ENCODE measurements at regions not wholly inside any gene's neighbourhood (a gene's known extent, or its start where the extent isn't known, plus 50 kb on each side); places are given as distances from the start of the nearest gene placed in this dataset.

GRCh38 chr3:61438253-61439121 is 122.9 kb upstream of the PTPRG start:
- WGBS (ENCODE audit: insufficient coverage) = no CpG with 5 or more reads among the region's 3 CpGs
- H3K9me3 ChIP-seq (replicated peaks; ENCODE audit: control insufficient read depth, low read depth, low read length) = no peaks in the 10 kb centered on the region
- no peaks in the 10 kb centered on the region for H3K4me1 ChIP-seq (ENCODE audit: control insufficient read depth, insufficient read depth, low read length)
- H3K4me3 ChIP-seq (ENCODE audit: low read length) = no peak overlapping the region
- DNase-seq = no peak
- no peaks in the 10 kb centered on the region for H3K27me3 ChIP-seq (ENCODE audit: control insufficient read depth, insufficient read depth, low read length)
- H3K36me3 ChIP-seq (ENCODE audit: control insufficient read depth, insufficient read depth, low read length) = no peaks in the 10 kb centered on the region
- H3K27ac ChIP-seq (ENCODE audit: low read length) = peak overlapping the region; percentile 13

DNA sequence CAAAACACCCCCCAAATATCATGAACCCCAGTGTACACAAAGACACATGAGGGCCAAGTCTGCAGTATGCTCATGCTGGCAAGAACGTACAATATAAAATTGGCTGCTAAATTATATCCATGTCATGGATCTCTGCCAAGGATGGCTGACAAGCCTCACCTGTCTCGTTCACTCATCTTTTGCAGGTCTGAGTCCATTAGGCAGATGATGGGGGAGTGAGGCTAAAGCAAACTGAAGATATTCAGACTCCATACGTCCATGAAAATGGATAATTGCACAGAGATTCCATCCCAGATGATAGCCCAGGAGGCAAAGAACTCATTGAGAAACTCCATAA is 122.3 kb upstream of the PTPRG start:
- Histone ChIP-seq H3K27me3 (ENCODE audit: control insufficient read depth, insufficient read depth, low read length) (no peaks in the 10 kb centered on the region), H3K4me1 (ENCODE audit: control insufficient read depth, insufficient read depth, low read length) (no peaks in the 10 kb centered on the region), H3K4me3 (ENCODE audit: low read length) (no peak overlapping the region), H3K27ac (ENCODE audit: low read length) (no peak overlapping the region), H3K9me3 (replicated peaks; ENCODE audit: control insufficient read depth, low read depth, low read length) (no peaks in the 10 kb centered on the region), H3K36me3 (ENCODE audit: control insufficient read depth, insufficient read depth, low read length) (no peaks in the 10 kb centered on the region)
- no CpG with 5 or more reads among the region's 3 CpGs for WGBS (ENCODE audit: insufficient coverage)
- DNase-seq = peak; percentile 63

DNA sequence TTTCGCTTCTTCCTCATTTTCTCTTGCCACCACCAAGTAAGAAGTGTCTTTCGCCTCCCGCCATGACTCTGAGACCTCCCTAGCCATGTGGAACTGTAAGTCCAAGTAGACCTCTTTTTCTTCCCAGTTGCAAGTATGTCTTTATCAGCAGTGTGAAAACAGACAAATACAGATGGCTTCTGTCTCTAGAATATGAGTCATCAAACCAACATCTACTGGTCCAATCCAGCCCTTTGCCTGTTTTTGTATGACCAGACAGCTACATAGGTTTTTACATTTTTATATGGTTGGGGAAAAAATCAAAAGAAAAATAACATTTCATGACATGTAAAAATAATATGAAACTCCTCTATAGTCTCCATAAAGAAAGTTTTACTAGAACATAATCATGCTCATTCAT is 118.7 kb upstream of the PTPRG start:
- Histone ChIP-seq H3K36me3 (ENCODE audit: control insufficient read depth, insufficient read depth, low read length) (no peaks in the 10 kb centered on the region), H3K4me3 (ENCODE audit: low read length) (no peak overlapping the region), H3K27me3 (ENCODE audit: control insufficient read depth, insufficient read depth, low read length) (no peaks in the 10 kb centered on the region), H3K9me3 (replicated peaks; ENCODE audit: control insufficient read depth, low read depth, low read length) (no peaks in the 10 kb centered on the region), H3K4me1 (ENCODE audit: control insufficient read depth, insufficient read depth, low read length) (no peaks in the 10 kb centered on the region), H3K27ac (ENCODE audit: low read length) (no peak overlapping the region)
- no peak for DNase-seq
- WGBS (ENCODE audit: insufficient coverage) = 100% methylated on average over 2 of the region's 3 CpGs

- H3K36me3 ChIP-seq (ENCODE audit: control insufficient read depth, insufficient read depth, low read length) = no peaks in the 10 kb centered on the region
- H3K4me1 ChIP-seq (ENCODE audit: control insufficient read depth, insufficient read depth, low read length) = peaks cover 4% of the 10 kb centered on the region
- H3K4me3 ChIP-seq (ENCODE audit: low read length) = no peak overlapping the region
- no peaks in the 10 kb centered on the region for H3K9me3 ChIP-seq (replicated peaks; ENCODE audit: control insufficient read depth, low read depth, low read length)
- no peak for DNase-seq
- H3K27me3 ChIP-seq (ENCODE audit: control insufficient read depth, insufficient read depth, low read length) = no peaks in the 10 kb centered on the region
- H3K27ac ChIP-seq (ENCODE audit: low read length) = no peak overlapping the region
These were observed 117.5 kb upstream of the PTPRG start for GRCh38 chr3:61443886-61444285.

GRCh38 chr3:61444782-61445181 is 116.6 kb upstream of the PTPRG start:
- H3K27me3 ChIP-seq (ENCODE audit: control insufficient read depth, insufficient read depth, low read length) = no peaks in the 10 kb centered on the region
- no peaks in the 10 kb centered on the region for H3K36me3 ChIP-seq (ENCODE audit: control insufficient read depth, insufficient read depth, low read length)
- no CpG with 5 or more reads among the region's 1 CpG for WGBS (ENCODE audit: insufficient coverage)
- no peaks in the 10 kb centered on the region for H3K9me3 ChIP-seq (replicated peaks; ENCODE audit: control insufficient read depth, low read depth, low read length)
- peaks cover 8% of the 10 kb centered on the region for H3K4me1 ChIP-seq (ENCODE audit: control insufficient read depth, insufficient read depth, low read length)
- no peak for DNase-seq
- H3K4me3 ChIP-seq (ENCODE audit: low read length) = no peak overlapping the region
- no peak overlapping the region for H3K27ac ChIP-seq (ENCODE audit: low read length)

DNA sequence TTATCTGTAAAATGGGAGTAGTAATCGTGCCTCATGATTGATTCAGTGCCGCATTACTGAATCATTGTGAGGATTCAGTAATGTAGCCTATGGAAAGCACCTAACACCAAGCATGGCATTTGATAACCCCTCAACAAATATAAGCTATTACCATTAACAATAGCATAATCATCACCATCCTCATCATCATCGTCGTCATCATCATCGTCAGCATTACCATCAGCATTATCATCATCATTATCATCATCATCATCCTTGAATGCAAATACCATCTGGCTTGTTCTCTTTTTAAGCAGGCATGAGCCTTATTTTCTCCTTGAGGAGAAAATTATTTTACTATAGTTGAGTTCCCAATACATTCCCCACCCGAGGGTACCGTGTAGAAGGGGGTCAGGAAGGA is 115.4 kb upstream of the PTPRG start:
- WGBS (ENCODE audit: insufficient coverage) = 100% methylated on average over 3 of the region's 7 CpGs
- Histone ChIP-seq H3K27ac (ENCODE audit: low read length) (no peak overlapping the region), H3K4me3 (ENCODE audit: low read length) (no peak overlapping the region), H3K9me3 (replicated peaks; ENCODE audit: control insufficient read depth, low read depth, low read length) (no peaks in the 10 kb centered on the region), H3K27me3 (ENCODE audit: control insufficient read depth, insufficient read depth, low read length) (no peaks in the 10 kb centered on the region), H3K36me3 (ENCODE audit: control insufficient read depth, insufficient read depth, low read length) (no peaks in the 10 kb centered on the region), H3K4me1 (ENCODE audit: control insufficient read depth, insufficient read depth, low read length) (peaks cover 8% of the 10 kb centered on the region)
- no peak for DNase-seq

DNA sequence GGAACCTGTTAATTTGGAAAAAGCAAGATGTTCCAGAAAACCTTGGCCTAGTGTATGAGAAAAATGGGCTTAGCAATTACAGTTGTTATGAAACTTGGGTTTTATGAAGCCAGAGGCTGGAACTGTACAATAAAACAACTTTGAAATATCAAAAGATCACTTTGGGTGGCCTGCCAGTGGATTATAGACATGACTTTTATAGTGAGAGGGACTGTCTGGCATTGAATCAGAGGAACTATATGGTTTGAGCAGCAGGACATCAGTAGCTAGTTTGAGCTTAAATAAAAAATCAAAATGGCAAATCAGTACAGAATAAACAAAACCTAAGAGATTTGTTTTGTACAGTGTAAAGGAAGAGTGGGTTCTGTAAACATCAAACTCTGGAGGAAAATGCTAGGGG is 115.0 kb upstream of the PTPRG start:
- Histone ChIP-seq H3K4me3 (ENCODE audit: low read length) (no peak overlapping the region), H3K36me3 (ENCODE audit: control insufficient read depth, insufficient read depth, low read length) (no peaks in the 10 kb centered on the region), H3K4me1 (ENCODE audit: control insufficient read depth, insufficient read depth, low read length) (peaks cover 8% of the 10 kb centered on the region), H3K27me3 (ENCODE audit: control insufficient read depth, insufficient read depth, low read length) (no peaks in the 10 kb centered on the region), H3K27ac (ENCODE audit: low read length) (no peak overlapping the region), H3K9me3 (replicated peaks; ENCODE audit: control insufficient read depth, low read depth, low read length) (no peaks in the 10 kb centered on the region)
- DNase-seq = no peak

- Histone ChIP-seq H3K9me3 (replicated peaks; ENCODE audit: control insufficient read depth, low read depth, low read length) (no peaks in the 10 kb centered on the region), H3K27ac (ENCODE audit: low read length) (no peak overlapping the region), H3K4me3 (ENCODE audit: low read length) (no peak overlapping the region), H3K36me3 (ENCODE audit: control insufficient read depth, insufficient read depth, low read length) (no peaks in the 10 kb centered on the region), H3K4me1 (ENCODE audit: control insufficient read depth, insufficient read depth, low read length) (peaks cover 8% of the 10 kb centered on the region), H3K27me3 (ENCODE audit: control insufficient read depth, insufficient read depth, low read length) (no peaks in the 10 kb centered on the region)
- peak; percentile 12 for DNase-seq
- no CpG with 5 or more reads among the region's 2 CpGs for WGBS (ENCODE audit: insufficient coverage)
These were observed 113.0 kb upstream of the PTPRG start for GRCh38 chr3:61448378-61448777.

DNA sequence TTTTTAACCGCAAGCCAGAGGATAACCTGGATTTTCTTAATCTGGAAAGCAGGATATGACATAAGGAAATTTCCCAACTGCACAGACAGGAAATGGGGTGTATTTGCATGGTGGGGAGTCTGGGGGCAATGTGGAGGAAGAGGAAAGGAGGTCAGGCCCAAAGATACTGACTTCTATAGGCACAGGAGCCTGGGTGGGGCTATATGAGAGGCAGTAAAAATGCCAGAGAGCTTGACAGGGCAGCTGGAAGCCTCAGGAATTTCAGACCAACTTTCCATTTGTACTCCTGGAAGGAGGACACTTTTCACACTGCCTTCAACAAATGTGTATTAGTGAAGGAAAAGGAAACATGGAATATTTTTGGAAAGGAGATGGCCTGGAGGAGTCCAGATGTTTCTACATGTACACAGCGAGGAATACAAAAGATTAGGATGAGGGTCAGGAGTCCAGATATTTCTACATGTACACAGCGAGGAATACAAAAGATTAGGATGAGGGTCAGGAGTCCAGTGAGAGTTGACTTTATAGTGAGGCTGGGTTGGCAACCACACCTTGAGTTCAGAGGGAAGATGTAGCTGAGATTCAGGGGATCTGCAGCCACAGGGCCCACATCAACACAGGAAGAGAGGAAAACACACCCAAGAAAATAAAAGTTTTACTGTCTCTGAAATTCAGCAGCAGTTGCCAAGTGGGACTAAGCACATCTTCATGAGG is 111.9 kb upstream of the PTPRG start:
- no peak for DNase-seq
- H3K4me1 ChIP-seq (ENCODE audit: control insufficient read depth, insufficient read depth, low read length) = peaks cover 8% of the 10 kb centered on the region
- H3K27me3 ChIP-seq (ENCODE audit: control insufficient read depth, insufficient read depth, low read length) = no peaks in the 10 kb centered on the region
- no peak overlapping the region for H3K4me3 ChIP-seq (ENCODE audit: low read length)
- no peak overlapping the region for H3K27ac ChIP-seq (ENCODE audit: low read length)
- H3K9me3 ChIP-seq (replicated peaks; ENCODE audit: control insufficient read depth, low read depth, low read length) = no peaks in the 10 kb centered on the region
- no peaks in the 10 kb centered on the region for H3K36me3 ChIP-seq (ENCODE audit: control insufficient read depth, insufficient read depth, low read length)
- WGBS (ENCODE audit: insufficient coverage) = 85% methylated on average over 2 of the region's 3 CpGs

DNA sequence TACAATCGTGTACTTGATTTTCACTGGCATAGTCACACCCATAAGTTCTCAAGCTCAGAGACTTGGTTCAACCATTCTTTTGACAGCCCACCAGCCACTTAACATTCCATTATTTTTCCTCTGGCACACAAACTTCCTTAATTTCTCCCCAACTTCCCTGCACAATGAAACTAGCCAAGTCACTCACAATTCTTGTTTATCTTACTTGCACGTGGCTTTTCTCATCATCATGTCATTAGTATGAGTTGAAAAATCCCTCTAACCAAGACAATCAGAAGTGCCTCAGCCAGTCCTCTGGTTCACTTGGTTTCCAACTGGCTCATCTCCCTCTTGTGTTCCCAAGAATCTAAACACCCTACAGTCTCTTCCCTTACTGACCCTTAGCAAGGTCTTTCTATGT is 110.5 kb upstream of the PTPRG start:
- Histone ChIP-seq H3K36me3 (ENCODE audit: control insufficient read depth, insufficient read depth, low read length) (no peaks in the 10 kb centered on the region), H3K27me3 (ENCODE audit: control insufficient read depth, insufficient read depth, low read length) (no peaks in the 10 kb centered on the region), H3K4me3 (ENCODE audit: low read length) (no peak overlapping the region), H3K27ac (ENCODE audit: low read length) (no peak overlapping the region), H3K9me3 (replicated peaks; ENCODE audit: control insufficient read depth, low read depth, low read length) (no peaks in the 10 kb centered on the region), H3K4me1 (ENCODE audit: control insufficient read depth, insufficient read depth, low read length) (peaks cover 8% of the 10 kb centered on the region)
- WGBS (ENCODE audit: insufficient coverage) = 54% methylated on average over 2 of the region's 2 CpGs
- no peak for DNase-seq

Data from muscle of leg (tissue), 3 donors.